IPS DF 4.7 (cell line): ENCODE measurements at regions not wholly inside any gene's neighbourhood (a gene's known extent, or its start where the extent isn't known, plus 50 kb on each side); places are given as distances from the start of the nearest gene placed in this dataset.
A peak's percentile ranks its signal among the peaks of the same experiment; 100 is the strongest.

Experiments used
- DNase-seq: peaks from one replicate; pipeline ENCODE4 v3.0.0-alpha.2; 2013; ENCODE audit warnings: low spot score; ENCODE audit errors: extremely low read depth

DNA sequence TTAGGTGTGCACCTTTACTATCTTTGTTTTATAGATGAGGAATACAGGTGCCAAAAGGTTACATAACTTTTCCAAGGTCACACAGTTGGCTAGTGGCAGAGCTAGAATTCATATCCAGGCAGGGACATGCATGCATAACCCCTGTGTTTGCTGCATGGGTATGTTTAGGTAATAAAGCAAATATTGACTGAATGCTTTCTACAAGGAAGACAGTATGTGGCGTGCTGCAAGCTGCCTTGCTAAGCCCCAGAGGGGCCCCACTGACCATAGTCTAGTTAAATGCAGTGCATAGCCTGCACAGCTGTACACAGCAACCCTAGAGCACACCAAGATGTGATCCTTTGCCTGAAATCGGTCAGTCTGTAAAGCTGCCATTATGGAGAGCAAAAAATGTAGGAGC is 320.5 kb upstream of the IGFBP7 start:
- DNase-seq, result no peak

DNA sequence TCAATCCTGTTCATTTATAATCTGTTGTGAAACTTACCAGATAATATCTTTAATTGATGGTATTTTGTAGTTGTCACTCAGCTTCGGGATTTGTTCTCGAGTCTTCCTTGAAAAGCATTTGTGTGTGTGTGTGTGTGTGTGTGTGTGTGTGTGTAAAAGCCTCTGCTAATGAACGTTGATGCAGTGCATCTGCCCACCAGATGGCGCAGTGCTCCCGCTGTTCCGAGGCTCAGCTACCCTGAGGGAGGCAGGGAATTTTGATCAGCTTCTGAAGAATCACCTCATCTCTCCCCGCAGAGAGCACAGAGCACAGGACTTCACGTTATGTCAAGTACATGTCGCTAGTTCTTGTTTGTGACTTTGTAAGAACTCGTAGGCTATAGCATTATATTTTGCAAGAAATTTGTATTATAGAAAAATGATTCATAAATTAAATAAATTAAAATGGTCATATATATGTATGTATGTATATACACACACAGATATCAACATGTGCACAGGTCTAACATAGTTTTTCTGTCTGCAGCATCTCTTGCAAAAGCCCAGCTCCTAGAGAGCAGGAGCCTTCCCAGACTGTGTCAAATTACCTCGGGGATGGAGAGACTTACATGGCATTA is 316.7 kb upstream of the IGFBP7 start:
- DNase-seq, result peak; percentile 80

DNA sequence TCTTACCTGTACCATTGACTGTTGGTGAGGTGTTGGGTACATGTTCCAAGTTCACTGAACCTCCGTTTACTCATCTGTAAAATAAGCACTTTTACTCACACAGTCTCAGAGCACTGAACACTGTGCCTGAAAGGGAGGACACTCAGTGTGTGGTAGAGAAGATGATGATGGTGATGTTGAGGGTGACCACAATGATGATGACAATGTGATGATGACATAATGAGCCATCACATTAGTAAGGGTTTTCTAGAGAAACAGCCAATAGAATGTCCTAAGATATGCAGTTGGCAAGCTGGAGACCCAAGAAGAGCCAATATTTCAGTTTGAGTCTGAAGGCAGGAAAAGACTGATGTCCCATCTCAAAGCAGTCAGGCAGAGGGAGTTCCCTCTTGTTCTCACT is 315.4 kb upstream of the IGFBP7 start:
- DNase-seq, result no peak

DNA sequence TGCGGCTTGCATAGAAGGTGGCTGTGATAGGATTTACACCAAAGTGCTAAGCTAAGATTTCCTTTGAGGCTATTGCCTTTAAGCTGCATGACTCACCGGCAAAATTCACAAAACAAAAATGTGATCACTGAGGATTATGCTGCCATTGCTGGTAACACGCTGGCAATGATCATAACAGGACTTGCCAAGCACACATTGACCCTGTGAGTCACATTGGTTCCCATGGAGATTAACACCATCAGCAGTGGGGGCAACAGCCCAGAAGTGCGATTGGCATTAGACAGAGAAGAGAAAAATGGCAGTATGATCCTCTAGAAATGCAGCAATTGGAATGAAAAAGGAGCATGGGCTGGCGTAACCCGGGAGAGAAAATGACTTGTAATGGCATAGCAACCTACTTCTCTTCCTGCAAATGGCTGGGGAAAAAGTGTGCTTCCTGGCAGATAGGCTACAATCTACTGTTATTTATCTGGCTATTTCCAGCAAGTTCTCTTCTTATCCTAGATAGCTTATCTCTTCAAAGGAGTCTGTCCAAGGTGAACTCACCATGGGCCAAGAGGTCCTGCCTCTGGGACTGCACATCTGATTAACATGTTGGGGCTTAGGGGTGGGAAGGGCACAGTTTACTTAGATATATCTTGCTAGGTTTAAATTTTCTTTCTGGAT is 314.2 kb upstream of the IGFBP7 start:
- DNase-seq, result no peak

DNA sequence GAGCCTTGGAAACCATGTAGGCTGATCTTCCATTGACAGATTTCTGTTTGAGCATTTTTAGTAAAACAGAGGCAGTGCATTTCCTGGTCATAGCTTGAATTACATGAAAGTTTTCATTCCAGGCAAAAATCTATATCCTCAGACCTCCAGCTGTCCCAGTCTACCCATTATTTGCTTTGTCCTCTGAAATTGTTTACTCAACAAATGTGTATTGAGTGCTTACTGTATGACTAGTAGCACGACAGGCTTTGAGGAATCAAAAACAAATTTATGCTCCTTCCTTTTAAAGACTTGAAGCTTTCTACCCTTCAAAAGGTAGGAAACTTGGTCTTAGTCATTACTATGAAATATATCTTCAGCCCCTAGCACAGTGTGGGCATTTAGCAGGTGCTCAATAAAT is 307.9 kb upstream of the IGFBP7 start:
- no peak for DNase-seq

DNA sequence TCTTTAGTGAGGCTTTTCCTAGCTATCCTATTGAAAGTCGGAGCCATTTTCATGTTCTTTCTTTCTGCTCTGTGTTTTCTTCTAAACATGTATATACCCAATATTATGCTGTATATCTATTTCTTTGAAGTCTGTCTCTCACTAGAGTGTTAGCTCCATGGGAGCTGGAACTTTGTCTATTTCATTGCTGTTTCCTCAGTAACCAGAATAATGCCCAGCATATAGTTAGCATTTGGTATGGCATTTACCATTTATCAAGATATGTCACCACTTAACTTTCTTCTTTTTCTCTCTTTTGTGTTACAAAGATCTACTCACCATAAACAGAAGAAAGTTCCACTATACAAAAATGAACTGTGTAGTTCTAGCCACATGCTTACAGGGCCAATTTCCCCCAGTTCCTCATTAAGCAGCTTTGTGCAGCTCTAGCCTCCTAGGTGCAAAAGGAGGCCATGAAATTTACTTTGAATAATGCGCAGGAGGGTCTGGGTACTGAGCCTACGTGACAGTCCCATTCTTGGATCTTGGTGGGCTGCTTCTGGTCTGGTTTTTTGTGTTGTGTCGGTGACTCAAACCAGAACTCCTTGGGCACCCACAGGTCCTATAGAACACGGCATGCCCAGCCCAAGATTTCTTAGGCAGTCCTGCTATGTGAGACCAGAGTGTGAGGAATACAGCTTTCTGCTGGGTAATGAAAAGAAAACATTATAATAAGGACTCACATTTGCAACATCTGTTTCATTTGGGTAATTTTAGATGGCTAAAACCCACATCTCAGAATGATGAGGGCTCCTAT is 302.3 kb upstream of the IGFBP7 start:
- no peak for DNase-seq

DNA sequence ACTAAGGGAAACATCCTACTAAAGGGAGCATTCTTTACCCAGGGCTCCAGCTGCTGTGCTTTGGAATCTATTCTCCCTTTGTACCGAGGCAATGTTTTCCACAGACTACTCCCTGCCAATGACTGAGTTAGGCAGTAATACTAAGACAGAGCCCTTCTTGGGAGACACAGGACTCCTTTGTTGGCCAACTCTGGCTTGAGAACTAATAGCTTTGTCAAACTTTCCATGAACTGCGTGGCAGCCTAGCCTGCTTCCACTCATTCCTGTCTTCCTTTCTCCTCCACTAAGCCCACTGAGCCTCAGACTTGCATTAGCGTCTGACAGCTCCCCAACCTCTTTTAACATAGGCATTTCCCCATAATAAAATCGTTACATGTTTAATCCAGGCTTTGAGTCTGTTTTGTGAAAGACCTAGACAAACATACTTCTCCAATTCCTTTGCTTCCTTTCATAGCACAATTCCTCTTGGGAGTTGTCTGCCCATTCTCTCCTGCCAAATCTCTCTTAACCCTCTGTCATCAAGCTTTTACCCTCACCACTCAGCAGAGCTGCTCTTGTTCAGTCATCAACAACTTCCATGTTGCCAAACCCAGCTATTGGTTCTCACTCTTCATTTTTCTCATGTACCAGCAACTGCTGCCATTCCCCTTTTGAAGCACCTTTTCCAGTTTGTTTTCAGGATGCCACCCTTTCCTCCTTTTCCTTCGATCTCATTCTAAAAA is 300.3 kb upstream of the IGFBP7 start:
- DNase-seq, result no peak

DNA sequence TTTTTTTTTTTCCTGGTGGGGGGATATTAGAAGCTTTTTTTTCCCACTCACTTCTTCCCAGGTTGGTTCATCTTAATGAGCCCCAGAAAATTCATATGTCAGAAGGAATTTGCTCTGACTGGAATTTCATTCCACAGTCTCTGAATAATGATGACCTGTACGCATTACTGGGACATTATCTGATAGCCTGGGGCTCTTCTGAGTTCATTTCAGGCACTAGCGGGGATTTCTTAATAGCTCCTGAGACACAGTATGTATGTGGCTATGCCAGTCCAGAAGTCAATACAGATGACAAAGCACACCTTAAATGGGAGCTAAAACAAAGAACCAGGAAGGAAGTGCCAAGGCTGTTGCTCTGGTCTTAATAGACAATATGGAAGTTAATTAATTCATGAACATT is 295.2 kb upstream of the IGFBP7 start:
- no peak for DNase-seq

DNA sequence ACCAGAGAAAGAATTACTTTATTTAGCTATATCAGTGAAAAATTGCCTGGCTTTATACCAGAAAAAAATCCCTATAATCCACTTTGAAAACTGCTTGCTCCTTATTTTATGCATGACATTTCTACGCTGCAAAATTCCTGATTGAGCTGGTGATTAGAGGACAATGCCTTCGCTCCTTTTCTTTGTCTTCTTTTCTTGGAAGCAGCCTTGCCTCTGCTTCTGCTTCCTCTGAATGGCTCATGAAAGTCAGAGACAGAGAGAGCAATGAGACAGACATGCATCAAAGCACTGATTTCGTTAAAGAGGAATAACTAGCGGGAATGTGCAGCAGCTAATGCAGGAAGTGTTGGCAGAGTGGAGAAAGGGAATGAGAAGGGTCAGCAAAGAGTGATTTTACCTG is 294.3 kb upstream of the IGFBP7 start:
- no peak for DNase-seq

DNA sequence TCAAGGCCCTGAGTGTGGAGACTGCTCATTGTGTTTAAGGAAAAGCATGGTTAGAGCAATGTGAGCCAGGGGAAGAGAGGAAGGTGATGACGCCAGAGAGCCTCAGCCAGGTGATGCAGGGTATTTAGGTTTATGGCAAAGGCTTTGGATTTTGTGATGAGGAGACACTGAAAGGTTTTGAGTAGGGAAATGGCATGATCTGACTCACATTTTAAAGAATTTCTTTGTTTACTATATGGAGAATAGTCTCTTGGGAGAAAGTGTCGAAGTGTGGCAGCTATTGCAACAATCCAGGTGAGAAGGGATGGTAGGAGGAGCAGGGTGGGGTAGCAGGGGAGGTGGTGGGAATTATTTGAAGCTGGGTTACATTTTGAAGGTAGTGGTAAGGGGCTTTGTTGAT is 293.4 kb upstream of the IGFBP7 start:
- no peak for DNase-seq

DNA sequence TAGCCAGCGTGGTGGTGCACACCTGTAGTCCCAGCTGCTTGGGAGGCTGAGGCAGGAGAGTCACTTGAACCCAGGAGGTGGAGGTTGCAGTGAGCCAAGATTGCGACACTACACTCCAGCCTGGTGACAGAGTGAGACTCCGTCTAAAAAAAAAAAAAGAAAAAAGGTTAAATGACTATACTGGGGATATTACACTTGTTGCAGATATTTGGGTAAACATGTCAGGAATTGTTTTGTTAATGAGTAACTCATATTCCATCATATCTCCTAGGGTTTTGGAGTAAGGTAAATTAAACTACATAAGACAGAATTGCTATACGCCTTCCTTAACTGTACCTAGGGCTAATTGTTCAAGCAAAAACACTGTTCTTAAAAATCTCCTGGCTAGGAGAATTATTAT is 291.4 kb upstream of the IGFBP7 start:
- no peak for DNase-seq

DNA sequence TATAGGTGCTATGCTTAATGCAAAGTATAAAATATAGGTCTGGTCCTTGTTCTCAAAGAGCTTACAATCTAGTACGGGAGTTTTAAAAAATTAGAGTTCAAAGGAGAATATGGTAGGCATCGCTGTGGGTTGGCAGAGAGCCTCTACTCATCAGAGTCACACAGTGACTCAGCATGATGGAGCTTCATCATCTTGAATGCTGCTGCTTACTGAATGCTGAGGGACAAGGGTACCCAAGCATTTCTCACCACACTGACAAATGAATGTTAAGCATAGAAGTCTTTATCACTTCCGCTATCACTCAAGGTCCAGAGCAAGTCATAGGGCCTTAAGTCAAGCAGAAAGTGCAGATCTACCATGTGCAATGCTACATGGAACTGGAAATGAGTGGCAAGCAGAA is 268.6 kb upstream of the IGFBP7 start:
- DNase-seq, result no peak

DNA sequence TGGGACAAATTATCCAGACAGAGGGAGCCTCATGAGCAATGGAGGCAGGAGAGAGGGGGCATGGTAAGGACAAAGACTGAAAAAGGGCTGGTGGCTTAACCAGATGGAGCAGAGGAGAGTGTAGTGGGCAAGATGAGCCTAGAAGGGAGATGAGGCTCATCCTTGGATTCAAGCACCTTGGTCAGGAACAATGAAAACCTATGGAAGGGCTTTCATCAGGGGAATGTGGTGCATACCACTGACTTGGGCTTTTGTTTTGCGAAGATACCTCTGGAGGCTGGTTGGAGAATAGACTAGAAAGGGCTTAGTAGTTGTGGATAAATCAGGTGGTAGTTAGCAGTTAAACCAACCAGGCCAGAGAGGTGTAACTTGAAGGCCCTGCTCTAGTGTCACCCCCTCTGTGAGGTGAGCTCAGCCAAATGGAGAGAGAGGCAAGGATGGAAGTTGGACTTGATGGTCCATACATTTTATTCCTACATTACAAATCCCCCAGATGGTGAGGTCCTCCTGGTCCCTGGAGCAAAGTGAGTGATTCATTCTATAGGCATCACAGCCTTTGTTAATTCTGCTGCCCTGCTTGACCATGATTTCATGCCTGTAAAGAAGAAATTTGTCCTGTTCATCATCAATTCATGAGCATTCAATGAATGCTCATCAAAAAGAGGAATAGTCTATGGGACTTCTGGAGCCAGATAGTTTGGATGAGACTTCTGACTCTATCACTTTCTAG is 264.8 kb upstream of the IGFBP7 start:
- DNase-seq, result no peak

DNA sequence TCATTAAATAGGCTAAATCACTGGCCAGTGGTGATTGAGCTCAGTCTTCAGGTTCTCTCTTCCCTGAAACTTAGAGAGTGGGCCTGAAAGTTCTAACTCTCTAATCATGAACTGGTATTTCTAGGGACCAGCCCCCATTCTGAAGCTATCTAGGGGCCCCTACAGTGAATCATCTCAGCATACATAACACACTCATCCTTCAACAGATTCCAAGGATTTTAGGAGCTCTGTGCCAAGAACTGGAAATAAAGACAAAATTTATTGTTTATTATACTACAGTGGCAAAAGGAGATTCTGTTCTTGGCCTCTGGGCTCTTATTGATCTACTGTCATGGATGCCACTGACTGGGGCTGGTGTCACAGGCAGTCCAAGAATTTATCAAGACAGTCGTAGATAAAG is 263.8 kb upstream of the IGFBP7 start:
- no peak for DNase-seq

DNA sequence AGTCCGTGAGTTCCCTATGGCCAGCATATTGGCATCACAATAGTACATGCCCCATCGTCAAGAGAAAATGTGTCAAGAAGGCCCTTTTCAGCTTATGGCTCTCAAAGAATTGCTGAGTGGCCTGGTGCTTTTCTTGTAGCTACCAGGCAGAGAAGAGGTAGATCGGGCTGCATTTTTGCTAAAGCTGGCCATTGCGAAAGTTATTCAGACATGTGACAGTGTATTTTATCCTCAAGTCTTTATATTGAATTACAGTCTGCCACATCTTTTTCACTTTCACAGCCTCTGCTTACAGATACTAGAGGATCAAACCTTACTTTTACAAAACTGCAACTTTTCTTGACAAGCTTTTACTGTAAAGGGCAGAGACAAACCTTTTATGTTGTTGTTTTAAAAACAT is 261.5 kb upstream of the IGFBP7 start:
- DNase-seq, result no peak

DNA sequence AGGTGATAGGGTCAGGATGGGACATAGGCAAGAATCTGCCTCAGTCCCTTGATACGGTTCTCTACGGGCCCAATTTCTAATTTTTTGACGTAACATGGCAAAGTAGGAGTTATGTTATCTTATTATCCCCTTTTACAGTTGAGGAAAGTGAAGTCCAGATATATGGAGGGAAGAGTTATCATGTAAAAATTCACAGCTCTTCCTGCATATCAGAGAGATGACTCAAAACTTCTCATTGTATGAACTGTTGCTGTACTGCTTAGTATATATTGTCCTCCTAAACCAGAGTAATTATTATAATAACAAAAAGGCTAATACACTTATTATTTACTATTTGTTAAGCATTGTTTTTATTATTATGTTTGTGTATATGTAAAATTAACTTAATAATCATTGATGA is 260.5 kb upstream of the IGFBP7 start:
- no peak for DNase-seq

DNA sequence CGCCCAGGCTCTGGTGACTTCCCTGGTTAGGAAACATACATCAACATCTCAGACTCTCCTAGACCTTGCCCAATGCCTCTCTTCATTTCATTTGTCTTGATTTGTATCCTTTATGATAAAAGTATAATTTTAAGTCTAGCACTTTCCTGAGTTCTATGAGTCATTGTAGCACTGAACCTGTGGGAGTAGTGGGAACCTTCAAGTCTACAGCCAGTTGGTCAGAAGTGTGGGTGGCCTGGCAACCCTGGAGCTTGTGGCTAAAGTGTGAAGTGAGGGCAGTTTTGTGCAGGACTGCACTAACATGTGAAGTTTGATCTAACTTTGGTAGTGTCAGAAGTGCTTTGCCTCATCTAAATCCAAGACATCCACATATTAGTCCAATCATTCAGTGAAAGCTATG is 259.3 kb upstream of the IGFBP7 start:
- no peak for DNase-seq

DNA sequence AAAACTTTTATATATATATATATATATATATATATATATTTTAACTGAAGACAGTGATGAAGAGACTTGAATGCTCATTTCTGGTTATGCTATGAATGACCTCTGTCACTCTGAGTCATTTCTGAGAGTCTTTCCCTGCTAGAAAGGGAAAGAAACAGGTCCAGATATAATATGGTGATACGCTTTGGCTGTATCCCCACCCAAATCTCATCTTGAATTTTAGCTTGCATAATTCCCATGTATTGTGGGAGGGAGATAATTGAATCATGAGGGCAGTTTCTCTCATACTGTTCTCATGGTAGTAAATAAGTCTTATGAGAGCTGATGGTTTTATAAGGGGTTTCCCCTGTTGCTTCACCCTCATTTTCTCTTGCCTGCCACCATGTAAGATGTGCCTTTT is 254.1 kb upstream of the IGFBP7 start:
- no peak for DNase-seq

DNA sequence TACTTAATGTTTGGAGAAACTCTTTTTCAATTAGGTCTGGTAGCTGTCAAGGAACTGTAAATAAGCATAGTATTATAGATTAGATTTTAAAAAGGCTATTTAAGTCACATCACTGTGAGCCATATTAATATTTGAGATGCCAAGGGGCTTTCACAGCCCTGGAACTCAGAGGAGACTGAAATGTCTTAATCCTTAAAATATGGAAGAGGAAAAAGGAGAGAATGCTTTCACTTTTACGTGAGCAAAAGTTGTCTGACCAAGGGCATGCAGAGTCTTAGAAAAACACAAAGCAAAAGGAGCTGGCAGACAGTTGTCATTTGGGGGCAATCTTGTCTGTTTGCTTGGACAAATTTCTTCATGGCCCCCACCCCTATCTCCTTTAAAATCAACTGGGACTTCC is 253.2 kb upstream of the IGFBP7 start:
- no peak for DNase-seq

DNA sequence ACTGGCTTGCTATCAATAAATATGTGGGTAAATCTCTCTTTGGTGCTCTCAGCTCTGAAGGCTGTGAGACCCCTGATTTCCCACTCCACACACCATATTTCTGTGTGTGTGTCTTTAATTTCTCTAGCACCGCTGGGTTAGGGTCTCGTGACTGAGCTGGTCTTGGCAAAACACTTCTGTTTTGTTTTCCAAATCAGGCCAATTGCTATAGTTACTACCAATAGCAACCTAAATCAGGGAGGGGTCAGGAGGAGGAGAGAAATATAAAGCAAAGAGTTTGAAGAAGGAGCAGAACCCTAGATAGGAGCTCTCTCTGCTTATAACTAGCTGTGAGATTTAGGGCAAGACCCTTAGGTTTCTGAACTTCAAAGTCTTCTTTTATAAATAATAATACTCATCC is 250.5 kb upstream of the IGFBP7 start:
- no peak for DNase-seq

DNA sequence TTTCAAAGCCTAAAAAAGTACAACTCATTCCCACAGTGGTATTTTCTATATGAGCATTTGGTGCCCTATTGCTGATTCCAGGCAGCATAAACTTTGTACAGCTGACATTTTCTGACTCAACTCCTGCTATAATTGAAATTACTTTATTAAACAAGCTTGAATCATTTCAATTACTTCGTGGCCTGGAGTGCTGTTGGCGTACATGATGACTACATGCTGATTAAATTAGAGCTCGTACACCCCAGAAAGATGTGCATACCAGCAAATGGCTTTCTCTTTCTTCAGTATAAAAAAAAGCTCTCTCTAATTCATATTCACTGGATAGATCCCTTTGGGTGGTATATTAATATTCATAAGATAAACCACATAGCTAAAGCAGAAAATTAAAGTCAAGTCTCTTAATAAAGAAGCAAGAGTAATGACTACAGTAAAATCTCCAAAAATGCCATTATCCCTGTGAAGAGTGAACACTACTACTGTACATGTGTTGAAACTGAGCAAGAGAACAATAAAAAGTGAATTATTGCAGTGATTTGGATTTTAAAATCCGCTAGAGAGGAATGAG is 245.0 kb upstream of the IGFBP7 start:
- no peak for DNase-seq
